22Rv1 (cell line): ENCODE measurements at regions not wholly inside any gene's neighbourhood (a gene's known extent, or its start where the extent isn't known, plus 50 kb on each side); places are given as distances from the start of the nearest gene placed in this dataset.

ENCODE experiments used
- ZFX ChIP-seq: fragments of 450-650 bp; IDR thresholded peaks from 2 replicates; pipeline ENCODE4 v1.6.1; 2017; ENCODE audit warnings: antibody characterized with exemption, borderline replicate concordance
- TF ChIP-seq, protein P1 (sequence below): fragments of 450-650 bp; IDR thresholded peaks from 2 replicates; pipeline ENCODE4 v1.5.1; 2017; ENCODE audit warnings: mild to moderate bottlenecking

DNA sequence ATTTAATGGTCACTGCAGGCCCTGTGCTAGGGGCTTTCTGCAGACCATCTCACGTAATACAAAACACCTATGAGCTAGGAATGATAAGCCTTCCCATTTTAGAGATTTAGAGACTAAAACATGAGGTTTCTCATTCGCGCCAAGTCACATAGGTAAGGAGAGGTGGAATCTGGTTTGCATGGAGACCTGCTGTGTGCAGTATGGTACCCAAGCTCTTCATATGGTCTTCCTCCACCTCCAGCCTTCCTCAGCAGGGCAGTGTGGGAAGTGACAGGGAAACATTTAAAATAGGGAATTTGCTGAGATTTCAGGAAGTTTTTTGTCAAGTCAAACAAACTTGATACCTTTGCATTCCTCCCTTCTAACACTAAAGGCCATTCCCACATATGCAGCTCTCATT lies 337.6 kb downstream of the IL20RB start:
- TF ChIP-seq, protein P1, sequence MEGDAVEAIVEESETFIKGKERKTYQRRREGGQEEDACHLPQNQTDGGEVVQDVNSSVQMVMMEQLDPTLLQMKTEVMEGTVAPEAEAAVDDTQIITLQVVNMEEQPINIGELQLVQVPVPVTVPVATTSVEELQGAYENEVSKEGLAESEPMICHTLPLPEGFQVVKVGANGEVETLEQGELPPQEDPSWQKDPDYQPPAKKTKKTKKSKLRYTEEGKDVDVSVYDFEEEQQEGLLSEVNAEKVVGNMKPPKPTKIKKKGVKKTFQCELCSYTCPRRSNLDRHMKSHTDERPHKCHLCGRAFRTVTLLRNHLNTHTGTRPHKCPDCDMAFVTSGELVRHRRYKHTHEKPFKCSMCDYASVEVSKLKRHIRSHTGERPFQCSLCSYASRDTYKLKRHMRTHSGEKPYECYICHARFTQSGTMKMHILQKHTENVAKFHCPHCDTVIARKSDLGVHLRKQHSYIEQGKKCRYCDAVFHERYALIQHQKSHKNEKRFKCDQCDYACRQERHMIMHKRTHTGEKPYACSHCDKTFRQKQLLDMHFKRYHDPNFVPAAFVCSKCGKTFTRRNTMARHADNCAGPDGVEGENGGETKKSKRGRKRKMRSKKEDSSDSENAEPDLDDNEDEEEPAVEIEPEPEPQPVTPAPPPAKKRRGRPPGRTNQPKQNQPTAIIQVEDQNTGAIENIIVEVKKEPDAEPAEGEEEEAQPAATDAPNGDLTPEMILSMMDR, result no peak
- TF ChIP-seq ZFX, result no peak
